Central memory CD8-positive, alpha-beta T cell (primary cell): ENCODE measurements at regions not wholly inside any gene's neighbourhood (a gene's known extent, or its start where the extent isn't known, plus 50 kb on each side); places are given as distances from the start of the nearest gene placed in this dataset.
"Not testable (repeated sequence)": the region's sequence is repeated elsewhere in the genome, so short reads cannot be mapped to it uniquely, and the experiment has no call there.

Experiments
- ATAC-seq: fragments of 150-1000 bp; cut with Tn5 transposase; replicated peaks from 2 replicates; pipeline ENCODE4 v1.10.0; 2022; ENCODE audit warnings: mild to moderate bottlenecking, moderate FRiP score, moderate number of reproducible peaks; ENCODE audit not compliant: poor library complexity, severe bottlenecking; ENCODE audit errors: extremely low read depth
- DNase-seq, 2 donors: peaks; one replicate each; pipeline ENCODE4 v3.0.0; 2021; ENCODE audit warnings: low spot score in 2 of 2
- H3K27ac Mint-ChIP-seq: one replicate; pipeline ENCODE4 v1.8.0; 2022; ENCODE audit warnings: low read depth, mild to moderate bottlenecking, moderate library complexity, mixed read lengths
- H3K27me3 Mint-ChIP-seq: one replicate; pipeline ENCODE4 v1.8.0; 2022; ENCODE audit warnings: mixed read lengths
- H3K36me3 Mint-ChIP-seq: one replicate; pipeline ENCODE4 v1.8.0; 2022; ENCODE audit warnings: mild to moderate bottlenecking, moderate library complexity, mixed read lengths; ENCODE audit not compliant: insufficient read depth
- H3K4me1 Mint-ChIP-seq: one replicate; pipeline ENCODE4 v1.8.0; 2022; ENCODE audit warnings: mixed read lengths
- H3K4me3 Mint-ChIP-seq: one replicate; pipeline ENCODE4 v1.8.0; 2022; ENCODE audit warnings: mild to moderate bottlenecking, moderate library complexity, mixed read lengths
- H3K9me3 Mint-ChIP-seq: one replicate; pipeline ENCODE4 v1.8.0; 2022; ENCODE audit warnings: mixed read lengths

DNA sequence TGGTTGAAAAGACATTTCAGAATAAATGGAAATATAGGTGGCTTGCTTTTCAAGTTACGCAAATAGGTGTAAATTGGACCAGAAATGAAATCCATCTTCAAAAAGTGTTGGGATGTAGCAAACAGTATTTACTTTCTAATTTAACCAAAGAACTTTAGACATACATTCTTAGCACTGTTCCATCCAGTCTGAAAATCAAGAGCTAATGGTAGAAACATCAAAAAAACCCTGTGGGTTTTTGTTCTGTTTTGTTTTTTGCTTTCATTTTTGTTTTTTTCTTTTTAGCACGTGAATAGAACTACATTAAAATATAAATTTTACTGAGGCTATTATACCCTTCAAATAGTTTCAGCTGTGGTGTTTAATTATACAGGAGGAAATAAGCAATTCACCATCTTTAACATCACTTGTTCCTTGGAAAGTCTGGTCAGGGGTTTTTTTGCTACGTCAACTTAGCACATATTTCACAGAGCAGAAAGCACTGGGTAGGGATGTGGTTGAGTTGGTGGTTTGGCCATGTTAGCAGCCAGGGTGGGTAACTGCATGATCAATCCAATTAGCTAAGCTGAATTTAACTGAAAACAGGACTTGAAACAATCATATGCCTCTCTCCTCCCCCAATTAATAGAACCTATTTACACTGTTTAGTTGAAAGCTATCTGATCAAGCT is 275.4 kb upstream of the PFKP start:
- no peak overlapping the region for H3K4me3 Mint-ChIP-seq
- DNase-seq, result no peak
- H3K27ac Mint-ChIP-seq, result no peak overlapping the region
- ATAC-seq, result peak; percentile 28
- H3K27me3 Mint-ChIP-seq, result peaks cover 35% of the 10 kb centered on the region
- H3K9me3 Mint-ChIP-seq, result peaks cover 10% of the 10 kb centered on the region
- no peaks in the 10 kb centered on the region for H3K4me1 Mint-ChIP-seq
- H3K36me3 Mint-ChIP-seq, result peaks cover 2% of the 10 kb centered on the region

GRCh38 chr10:2790396-2791188 is 276.8 kb upstream of the PFKP start:
- H3K27me3 Mint-ChIP-seq, result peaks cover 40% of the 10 kb centered on the region
- no peaks in the 10 kb centered on the region for H3K4me1 Mint-ChIP-seq
- H3K4me3 Mint-ChIP-seq, result no peak overlapping the region
- ATAC-seq (no peak), DNase-seq (no peak)
- H3K9me3 Mint-ChIP-seq, result peaks cover 10% of the 10 kb centered on the region
- H3K36me3 Mint-ChIP-seq, result peaks cover 2% of the 10 kb centered on the region
- no peak overlapping the region for H3K27ac Mint-ChIP-seq

DNA sequence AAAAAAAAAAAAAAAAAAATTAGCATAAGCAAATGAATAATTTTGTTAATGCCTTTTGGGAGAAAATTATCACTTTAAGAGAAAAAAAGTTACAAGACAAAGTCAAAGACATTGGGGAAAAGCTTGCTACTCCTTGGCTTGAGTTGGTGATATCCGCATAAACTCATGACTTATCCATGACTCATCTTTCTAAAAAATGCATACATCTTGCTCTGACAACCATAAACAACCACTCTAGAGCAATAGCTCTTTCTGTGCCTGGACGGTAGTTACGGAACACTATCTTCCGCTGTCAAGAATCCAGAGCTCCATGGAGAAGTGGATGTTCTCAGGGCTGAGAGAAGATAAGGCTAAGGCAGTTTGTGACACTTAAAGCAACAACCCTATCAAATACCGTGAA is 281.1 kb upstream of the PFKP start:
- H3K4me3 Mint-ChIP-seq, result no peak overlapping the region
- no peak for DNase-seq
- peaks cover 44% of the 10 kb centered on the region for H3K27me3 Mint-ChIP-seq
- H3K4me1 Mint-ChIP-seq, result no peaks in the 10 kb centered on the region
- no peak for ATAC-seq
- H3K9me3 Mint-ChIP-seq, result peaks cover 10% of the 10 kb centered on the region
- no peaks in the 10 kb centered on the region for H3K36me3 Mint-ChIP-seq
- no peak overlapping the region for H3K27ac Mint-ChIP-seq

DNA sequence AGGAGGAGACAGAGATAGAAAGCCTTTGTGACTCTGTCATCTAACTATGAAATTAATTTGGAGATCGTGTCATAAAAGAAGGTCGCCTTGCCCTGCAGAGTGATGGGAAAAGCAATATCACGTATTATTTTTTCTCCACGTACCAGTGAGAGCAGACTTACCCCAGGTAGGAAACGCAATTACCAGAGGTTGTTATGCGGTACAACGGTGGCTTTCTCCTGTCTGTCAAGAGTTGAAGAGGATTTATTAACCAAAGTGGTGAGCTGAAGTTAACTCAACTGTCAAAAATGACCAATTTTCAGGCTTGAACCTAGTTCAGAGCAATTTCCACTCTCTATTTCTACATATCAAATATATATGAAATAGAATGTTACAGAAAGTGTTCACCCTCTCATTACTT is 282.6 kb upstream of the PFKP start:
- Mint-ChIP-seq H3K36me3 (no peaks in the 10 kb centered on the region), H3K9me3 (peaks cover 10% of the 10 kb centered on the region), H3K27ac (no peak overlapping the region), H3K4me3 (no peak overlapping the region), H3K4me1 (no peaks in the 10 kb centered on the region), H3K27me3 (peaks cover 52% of the 10 kb centered on the region)
- DNase-seq, result no peak
- no peak for ATAC-seq

DNA sequence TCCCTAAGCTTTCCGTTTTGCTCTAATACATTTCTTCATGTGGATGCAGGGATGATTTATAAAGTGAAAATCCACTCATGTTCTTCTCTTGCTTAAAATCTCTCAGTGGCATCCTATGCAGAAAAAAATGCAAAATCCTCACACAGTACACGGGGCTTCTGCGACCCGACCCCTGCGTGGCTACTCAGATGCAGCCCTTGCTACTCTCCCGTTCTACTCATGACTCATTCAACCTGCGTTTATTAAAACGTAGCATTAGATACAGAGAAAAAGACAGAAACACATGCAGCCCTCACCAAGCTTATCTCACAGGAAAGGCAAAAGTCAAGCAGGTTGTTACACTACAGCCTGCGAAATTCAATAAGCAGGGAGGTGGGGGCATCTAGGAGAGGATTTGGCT is 284.4 kb upstream of the PFKP start:
- H3K4me1 Mint-ChIP-seq, result no peaks in the 10 kb centered on the region
- DNase-seq (no peak), ATAC-seq (no peak)
- H3K9me3 Mint-ChIP-seq, result peaks cover 10% of the 10 kb centered on the region
- H3K27me3 Mint-ChIP-seq, result peaks cover 52% of the 10 kb centered on the region
- H3K36me3 Mint-ChIP-seq, result no peaks in the 10 kb centered on the region
- H3K4me3 Mint-ChIP-seq, result no peak overlapping the region
- H3K27ac Mint-ChIP-seq, result no peak overlapping the region

DNA sequence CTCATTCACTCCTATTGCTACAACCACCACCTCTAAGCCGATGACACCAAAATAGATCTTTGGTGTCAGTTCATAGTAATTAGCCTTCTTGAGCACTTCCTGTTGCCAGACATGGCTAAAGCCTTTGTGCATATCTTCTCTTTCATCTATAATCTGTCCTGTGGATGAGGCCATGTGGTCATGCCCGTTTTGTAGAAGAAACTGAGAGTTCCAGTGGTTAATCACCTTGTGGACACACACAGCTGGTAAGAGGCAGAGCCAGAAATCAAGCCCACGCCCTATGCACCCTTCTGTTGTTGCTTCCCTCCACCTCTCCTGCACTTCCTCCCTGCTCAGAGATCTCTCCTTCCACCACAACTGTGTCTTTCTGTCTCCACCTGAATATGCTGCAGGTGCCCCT is 285.1 kb upstream of the PFKP start:
- H3K27ac Mint-ChIP-seq, result no peak overlapping the region
- H3K9me3 Mint-ChIP-seq, result peaks cover 10% of the 10 kb centered on the region
- no peak overlapping the region for H3K4me3 Mint-ChIP-seq
- H3K4me1 Mint-ChIP-seq, result no peaks in the 10 kb centered on the region
- H3K36me3 Mint-ChIP-seq, result no peaks in the 10 kb centered on the region
- ATAC-seq (no peak), DNase-seq (no peak)
- H3K27me3 Mint-ChIP-seq, result peaks cover 45% of the 10 kb centered on the region

- no peaks in the 10 kb centered on the region for H3K36me3 Mint-ChIP-seq
- H3K4me1 Mint-ChIP-seq, result no peaks in the 10 kb centered on the region
- no peak overlapping the region for H3K27ac Mint-ChIP-seq
- H3K9me3 Mint-ChIP-seq, result peaks cover under 1% of the 10 kb centered on the region
- peaks cover 47% of the 10 kb centered on the region for H3K27me3 Mint-ChIP-seq
- DNase-seq (no peak), ATAC-seq (no peak)
- H3K4me3 Mint-ChIP-seq, result no peak overlapping the region
Measured at GRCh38 chr10:2777666-2778355, 289.5 kb upstream of the PFKP start.

GRCh38 chr10:2772816-2773631 is 294.3 kb upstream of the PFKP start:
- no peak overlapping the region for H3K27ac Mint-ChIP-seq
- H3K4me1 Mint-ChIP-seq, result no peaks in the 10 kb centered on the region
- H3K27me3 Mint-ChIP-seq, result peaks cover 30% of the 10 kb centered on the region
- no peaks in the 10 kb centered on the region for H3K36me3 Mint-ChIP-seq
- H3K9me3 Mint-ChIP-seq, result no peaks in the 10 kb centered on the region
- H3K4me3 Mint-ChIP-seq, result no peak overlapping the region
- DNase-seq (no peak), ATAC-seq (no peak)

- ATAC-seq (no peak), DNase-seq (no peak)
- no peaks in the 10 kb centered on the region for H3K36me3 Mint-ChIP-seq
- peaks cover 30% of the 10 kb centered on the region for H3K27me3 Mint-ChIP-seq
- H3K27ac Mint-ChIP-seq, result no peak overlapping the region
- no peaks in the 10 kb centered on the region for H3K4me1 Mint-ChIP-seq
- H3K4me3 Mint-ChIP-seq, result no peak overlapping the region
- no peaks in the 10 kb centered on the region for H3K9me3 Mint-ChIP-seq
Measured at GRCh38 chr10:2772135-2772534, 295.2 kb upstream of the PFKP start.

DNA sequence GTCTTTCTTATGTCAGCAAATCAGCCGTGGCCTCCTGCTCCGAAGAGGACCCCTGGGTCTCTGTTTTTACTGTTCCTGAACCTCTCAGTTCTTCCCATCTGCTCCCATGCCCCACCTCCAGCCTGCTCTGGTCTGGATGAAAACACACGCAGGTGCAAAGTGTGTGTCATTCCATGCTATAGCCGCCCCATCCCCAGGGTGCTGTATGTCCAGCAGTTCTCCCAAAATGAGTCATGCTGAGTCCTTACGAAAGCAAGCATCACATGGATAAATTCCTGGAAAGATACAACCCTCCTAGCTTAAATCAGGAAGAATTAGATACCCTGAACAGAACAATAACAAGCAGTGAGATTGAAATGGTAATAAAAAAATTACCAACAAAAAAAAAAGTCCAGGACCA is 300.1 kb upstream of the PFKP start:
- ATAC-seq, H3K36me3 Mint-ChIP-seq, DNase-seq, H3K4me3 Mint-ChIP-seq, H3K27ac Mint-ChIP-seq, H3K4me1 Mint-ChIP-seq: not testable (repeated sequence)
- Mint-ChIP-seq H3K27me3 (peaks cover 28% of the 10 kb centered on the region), H3K9me3 (peaks cover 18% of the 10 kb centered on the region)

DNA sequence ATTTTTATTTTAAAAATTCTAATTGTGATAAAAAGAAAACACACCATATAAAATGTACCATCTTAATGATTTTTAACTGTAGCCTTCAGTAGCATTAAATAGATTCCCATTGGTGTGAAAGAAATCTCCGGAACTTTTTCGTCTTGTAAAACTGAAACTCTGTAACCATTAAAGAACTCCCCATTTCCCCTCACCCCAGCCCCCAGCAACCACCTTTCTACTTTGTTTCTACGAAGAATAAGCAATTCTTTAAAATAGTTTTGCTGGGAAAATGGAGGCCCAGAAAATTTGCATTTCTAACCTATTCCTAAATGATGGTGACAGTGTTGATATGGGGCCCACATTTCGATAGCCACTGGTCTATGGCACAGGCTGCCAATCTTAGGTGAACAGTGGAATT is 305.4 kb upstream of the PFKP start:
- Mint-ChIP-seq H3K27ac (no peak overlapping the region), H3K36me3 (peaks cover 1% of the 10 kb centered on the region), H3K4me3 (no peak overlapping the region), H3K9me3 (peaks cover 33% of the 10 kb centered on the region), H3K4me1 (no peaks in the 10 kb centered on the region), H3K27me3 (peaks cover 31% of the 10 kb centered on the region)
- DNase-seq (no peak), ATAC-seq (no peak)

DNA sequence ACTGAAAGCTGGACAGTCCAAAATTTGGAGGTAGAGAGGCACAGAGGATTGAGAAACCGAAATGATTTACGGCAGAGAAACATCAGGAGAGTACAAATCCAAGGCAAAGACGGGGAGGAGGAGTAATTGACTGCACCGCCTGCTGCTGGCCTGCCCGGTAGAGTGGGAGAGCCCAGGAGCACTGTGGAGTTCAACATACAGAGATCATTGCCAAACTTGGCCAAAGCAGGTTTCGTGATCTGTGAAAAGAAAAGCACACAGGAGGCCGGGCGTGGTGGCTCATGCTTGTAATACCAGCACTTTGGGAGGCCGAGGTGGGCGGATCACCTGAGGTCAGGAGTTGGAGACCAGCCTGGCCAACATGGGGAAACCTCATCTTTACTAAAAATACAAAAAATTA is 306.0 kb upstream of the PFKP start:
- ATAC-seq (no peak), DNase-seq (no peak)
- peaks cover 31% of the 10 kb centered on the region for H3K27me3 Mint-ChIP-seq
- no peak overlapping the region for H3K4me3 Mint-ChIP-seq
- peaks cover 1% of the 10 kb centered on the region for H3K36me3 Mint-ChIP-seq
- H3K4me1 Mint-ChIP-seq, result no peaks in the 10 kb centered on the region
- H3K27ac Mint-ChIP-seq, result no peak overlapping the region
- peaks cover 33% of the 10 kb centered on the region for H3K9me3 Mint-ChIP-seq
